Endometrial microvascular endothelial cells (primary cell): ENCODE measurements at regions not wholly inside any gene's neighbourhood (a gene's known extent, or its start where the extent isn't known, plus 50 kb on each side); places are given as distances from the start of the nearest gene placed in this dataset.
"Not testable (repeated sequence)": the region's sequence is repeated elsewhere in the genome, so short reads cannot be mapped to it uniquely, and the experiment has no call there.

Experiments used
- in situ Hi-C: cut with HindIII; loops from 2 replicates; pipeline ENCODE4 v1.10.0; 2017; ENCODE audit warnings: low sequenced_read_pairs, low pct_unique_long_range_greater_than_20kb; ENCODE audit errors: inconsistent ontology term

- in situ Hi-C loops, result no loop called here
Observed at GRCh38 chr11:123351375-123351774, 78.7 kb upstream of the GRAMD1B start.

GRCh38 chr11:123349382-123349781, 80.7 kb upstream of the GRAMD1B start:
- in situ Hi-C loops, result no loop called here

- in situ Hi-C loops, result no loop called here
Observed at GRCh38 chr11:123344790-123345357, 85.2 kb upstream of the GRAMD1B start.

- in situ Hi-C loops, result not testable (repeated sequence)
Observed at GRCh38 chr11:123344188-123344587, 85.9 kb upstream of the GRAMD1B start.

- in situ Hi-C loops, result no loop called here
Observed at GRCh38 chr11:123338997-123339752, 90.9 kb upstream of the GRAMD1B start.

- in situ Hi-C loops, result no loop called here
Observed at GRCh38 chr11:123338266-123338800, 91.7 kb upstream of the GRAMD1B start.

- in situ Hi-C loops, result no loop called here
Observed at GRCh38 chr11:123334925-123335324, 95.1 kb upstream of the GRAMD1B start.

- in situ Hi-C loops, result not testable (repeated sequence)
Observed at GRCh38 chr11:123332577-123332976, 97.5 kb upstream of the GRAMD1B start.

- in situ Hi-C loops, result no loop called here
Observed at GRCh38 chr11:123330948-123331347, 99.1 kb upstream of the GRAMD1B start.

- in situ Hi-C loops, result no loop called here
Observed at GRCh38 chr11:123330471-123330870, 99.6 kb upstream of the GRAMD1B start.

GRCh38 chr11:123330071-123330470, 100.0 kb upstream of the GRAMD1B start:
- in situ Hi-C loops, result no loop called here

GRCh38 chr11:123328281-123328867, 101.7 kb upstream of the GRAMD1B start:
- in situ Hi-C loops, result no loop called here

GRCh38 chr11:123325533-123325932, 104.5 kb upstream of the GRAMD1B start:
- in situ Hi-C loops, result no loop called here

GRCh38 chr11:123323568-123323967, 106.5 kb upstream of the GRAMD1B start:
- in situ Hi-C loops, result no loop called here

- in situ Hi-C loops, result no loop called here
Observed at GRCh38 chr11:123321636-123322035, 108.4 kb upstream of the GRAMD1B start.

- in situ Hi-C loops, result no loop called here
Observed at GRCh38 chr11:123318623-123319022, 111.4 kb upstream of the GRAMD1B start.

- in situ Hi-C loops, result not testable (repeated sequence)
Observed at GRCh38 chr11:123318132-123318531, 111.9 kb upstream of the GRAMD1B start.

- in situ Hi-C loops, result no loop called here
Observed at GRCh38 chr11:123316003-123316402, 114.1 kb upstream of the GRAMD1B start.

GRCh38 chr11:123314972-123315371, 115.1 kb upstream of the GRAMD1B start:
- in situ Hi-C loops, result no loop called here

- in situ Hi-C loops, result no loop called here
Observed at GRCh38 chr11:123313262-123313661, 116.8 kb upstream of the GRAMD1B start.
